ENCODE measurements at regions not wholly inside any gene's neighbourhood (a gene's known extent, or its start where the extent isn't known, plus 50 kb on each side); places are given as distances from the start of the nearest gene placed in this dataset.

DNA sequence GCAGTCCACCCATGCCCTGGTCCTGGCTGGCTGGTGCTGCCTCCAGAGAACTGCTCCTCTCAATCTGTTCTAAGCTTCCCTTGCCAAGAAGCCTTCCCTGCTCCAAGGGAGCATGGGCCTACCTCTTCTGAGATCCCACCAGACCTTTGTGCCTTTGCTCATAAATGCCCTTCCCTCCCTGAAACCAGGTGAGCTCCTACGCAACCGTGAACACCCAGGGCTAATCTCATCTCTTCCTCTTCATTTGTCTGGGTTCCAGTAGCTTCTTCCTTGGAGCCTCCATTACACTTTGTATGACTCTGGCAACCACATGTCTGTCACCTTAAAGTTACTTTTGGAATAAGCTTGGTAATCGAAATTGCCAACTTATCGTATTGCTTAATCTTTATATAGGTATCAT, 270.6 kb downstream of the PBX3 start:
- no peak for DNase-seq

DNA sequence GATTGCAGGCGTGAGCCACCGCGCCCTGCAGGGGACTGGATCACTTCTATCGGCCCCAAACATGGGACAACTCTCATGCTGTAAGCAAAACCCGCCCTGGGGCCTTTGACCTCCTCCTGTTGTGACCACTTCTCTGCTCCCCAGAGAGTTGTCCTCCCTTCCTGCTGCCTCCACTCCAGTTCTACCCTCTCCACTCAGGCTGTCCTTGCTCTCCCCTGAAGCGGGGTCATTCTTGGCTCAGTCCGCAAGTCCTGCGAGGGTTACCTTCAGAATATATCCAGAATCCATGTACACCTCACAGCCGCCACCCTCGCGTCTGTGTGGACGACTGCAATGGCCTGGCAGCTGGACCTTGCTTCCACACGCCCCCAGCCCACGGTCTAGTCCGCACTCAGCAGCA, 273.7 kb downstream of the PBX3 start:
- DNase-seq, result no peak

DNA sequence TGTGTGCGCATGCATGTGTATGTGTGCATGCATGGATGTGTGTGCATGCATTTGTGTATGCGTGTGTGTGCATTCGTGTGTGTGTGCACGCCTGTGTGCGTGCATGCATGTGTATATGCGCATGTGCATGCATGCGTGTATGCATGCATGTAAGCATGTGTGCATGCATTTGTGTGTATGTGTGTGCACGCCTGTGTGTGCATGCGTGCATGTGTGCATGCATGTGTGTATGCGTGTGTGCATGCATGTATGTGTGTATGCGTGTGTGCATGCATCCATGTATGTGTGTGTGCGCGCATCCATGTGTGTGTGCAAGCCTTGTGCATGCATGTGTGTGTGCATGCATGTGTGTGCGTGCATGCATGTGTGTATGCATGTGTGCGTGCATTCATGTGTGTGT, 276.8 kb downstream of the PBX3 start:
- DNase-seq, result no peak

DNA sequence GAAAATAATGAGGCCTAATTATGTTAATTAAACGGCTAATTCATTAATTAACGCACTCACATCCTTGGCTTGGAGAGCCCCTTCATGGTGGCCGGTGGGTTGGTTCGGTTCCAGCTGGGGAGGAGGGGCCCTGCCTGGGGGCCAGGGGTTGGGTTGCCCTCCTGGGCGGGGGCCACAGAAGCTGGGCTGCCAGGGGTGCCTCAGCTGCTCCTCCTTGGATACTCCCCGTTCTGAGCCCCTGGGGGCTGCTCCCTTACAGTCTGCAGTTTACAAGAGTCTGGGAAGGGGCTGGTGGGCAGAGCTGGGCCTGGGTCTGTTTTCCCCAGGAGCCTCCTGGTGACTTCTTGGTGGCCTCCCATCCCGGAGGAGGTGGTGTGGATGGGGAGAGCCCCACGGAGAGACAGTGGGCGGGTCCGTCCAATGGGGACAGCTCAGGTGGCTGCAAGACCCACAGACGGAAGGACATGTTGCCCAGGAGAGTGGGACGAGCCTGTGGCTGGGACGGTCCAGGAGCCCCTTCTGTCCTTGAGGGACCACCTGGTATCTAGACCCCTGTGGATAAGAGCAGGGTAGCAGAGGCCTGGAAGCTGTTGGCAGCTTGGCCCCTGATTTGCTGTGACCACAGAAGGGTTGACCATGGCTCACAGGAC, 277.5 kb downstream of the PBX3 start:
- no peak for DNase-seq

DNA sequence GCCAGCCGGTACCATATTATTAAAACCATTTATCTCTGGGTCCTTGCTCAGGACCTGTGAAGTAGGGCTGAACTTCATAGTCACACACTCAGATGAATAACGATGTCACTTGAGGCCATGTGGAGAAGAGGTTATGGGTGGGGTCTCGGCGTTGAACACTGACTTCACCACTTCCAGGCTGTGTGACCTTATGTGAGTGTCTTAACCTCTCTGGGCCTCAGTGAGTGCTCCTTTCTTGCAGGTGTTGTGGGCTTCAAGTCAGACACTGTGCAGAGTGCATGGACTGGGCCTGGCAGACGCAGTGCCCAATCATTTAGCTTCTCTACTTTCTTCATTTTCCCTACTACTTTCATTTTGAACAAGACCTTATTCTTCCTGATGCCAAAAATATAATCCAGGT, 278.8 kb downstream of the PBX3 start:
- DNase-seq, result no peak

DNA sequence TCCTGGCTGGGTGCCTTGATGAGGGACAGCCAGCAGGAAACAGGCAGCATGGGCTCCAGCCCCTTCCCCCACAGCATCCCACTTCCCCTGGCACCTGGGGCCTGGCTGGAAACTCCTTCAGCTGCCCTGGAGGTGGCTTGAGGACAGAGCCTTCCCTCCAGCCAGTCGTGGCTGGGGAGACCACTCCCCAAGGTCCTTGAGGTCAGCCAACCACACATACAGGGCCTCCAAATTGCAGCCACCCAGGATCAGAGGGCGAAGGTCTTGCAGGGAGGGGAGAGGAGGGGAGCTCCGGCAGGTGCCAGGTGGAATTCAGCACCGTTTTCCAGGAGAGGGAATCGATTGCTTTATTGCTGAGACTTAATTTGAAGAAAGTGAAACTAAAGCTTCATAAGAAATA, 280.4 kb downstream of the PBX3 start:
- DNase-seq, result no peak

DNA sequence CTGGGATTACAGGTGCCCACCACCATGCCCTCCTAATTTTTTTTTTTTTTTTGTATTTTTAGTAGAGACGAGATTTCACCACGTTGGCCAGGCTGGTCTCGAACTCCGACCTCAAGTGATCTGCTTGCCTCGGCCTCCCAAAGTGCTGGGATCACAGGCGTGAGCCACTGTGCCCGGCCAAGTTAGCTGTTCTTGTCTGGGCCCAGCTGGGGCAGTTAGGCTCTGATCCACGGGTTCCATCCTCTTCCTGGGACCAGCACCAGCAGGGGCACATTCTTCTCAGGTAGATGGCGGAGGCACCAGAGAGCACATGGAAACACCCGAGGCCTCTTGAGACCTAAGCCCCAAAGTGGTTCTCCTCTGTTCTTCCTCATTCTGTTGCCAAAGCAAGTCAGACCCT, 281.6 kb downstream of the PBX3 start:
- DNase-seq, result no peak

DNA sequence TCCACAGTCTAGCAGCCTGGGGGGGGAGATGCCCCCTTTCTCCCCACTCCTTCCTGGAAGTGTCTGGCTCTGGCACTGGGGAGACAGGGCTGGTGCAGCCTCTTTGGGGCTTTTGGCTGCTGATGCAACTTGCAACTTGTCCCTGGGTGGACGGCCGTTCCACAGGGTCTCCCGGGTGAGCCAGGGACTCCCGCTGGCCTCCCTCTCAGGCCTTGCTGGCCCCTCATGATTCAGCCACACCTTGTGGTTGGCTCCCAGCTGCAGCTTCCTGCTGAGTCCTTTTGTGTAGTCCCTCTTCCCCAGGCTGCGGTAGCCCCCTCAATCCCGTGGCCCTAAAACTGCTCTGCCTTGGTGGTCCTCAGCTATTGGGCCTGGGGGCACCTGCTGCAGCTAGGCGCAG, 283.5 kb downstream of the PBX3 start:
- no peak for DNase-seq

DNA sequence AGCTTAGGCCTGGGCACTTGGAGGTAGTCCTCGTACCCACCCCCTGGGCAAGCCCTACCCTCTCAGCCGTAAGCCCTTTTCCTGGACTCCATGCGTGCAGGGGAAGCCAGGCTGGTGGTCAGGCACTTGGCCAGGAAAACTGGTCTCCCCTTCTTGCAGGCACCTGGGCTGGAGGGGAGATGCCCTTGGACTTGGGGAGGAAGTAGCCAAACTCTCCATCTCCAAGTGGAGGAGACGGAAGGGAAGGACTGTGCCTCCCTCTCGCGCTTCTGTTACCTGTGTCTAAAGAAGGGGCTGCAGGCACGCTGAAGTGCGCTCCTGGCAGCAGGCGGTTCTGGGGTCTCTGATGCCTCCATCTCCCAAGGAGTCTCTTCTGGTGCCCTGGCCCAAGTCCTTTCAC, 283.9 kb downstream of the PBX3 start:
- DNase-seq, result no peak

DNA sequence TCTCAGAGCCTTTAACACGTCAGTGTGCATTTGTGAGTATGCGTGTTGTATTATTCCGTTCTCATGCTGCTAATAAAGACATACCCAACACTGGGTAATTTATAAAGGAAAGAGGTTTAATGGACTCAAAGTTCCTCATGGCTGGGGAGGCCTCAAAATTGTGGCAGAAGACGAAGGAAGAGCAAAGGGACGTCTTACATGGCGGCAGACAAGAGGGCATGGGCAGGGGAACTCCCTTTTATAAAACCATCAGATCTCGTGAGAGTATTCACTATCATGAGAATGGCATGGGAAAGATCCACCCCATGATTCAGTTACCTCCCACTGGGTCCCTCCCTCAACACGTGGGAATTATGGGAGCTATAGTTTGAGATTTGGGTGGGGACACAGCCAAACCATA, 285.0 kb downstream of the PBX3 start:
- no peak for DNase-seq

DNA sequence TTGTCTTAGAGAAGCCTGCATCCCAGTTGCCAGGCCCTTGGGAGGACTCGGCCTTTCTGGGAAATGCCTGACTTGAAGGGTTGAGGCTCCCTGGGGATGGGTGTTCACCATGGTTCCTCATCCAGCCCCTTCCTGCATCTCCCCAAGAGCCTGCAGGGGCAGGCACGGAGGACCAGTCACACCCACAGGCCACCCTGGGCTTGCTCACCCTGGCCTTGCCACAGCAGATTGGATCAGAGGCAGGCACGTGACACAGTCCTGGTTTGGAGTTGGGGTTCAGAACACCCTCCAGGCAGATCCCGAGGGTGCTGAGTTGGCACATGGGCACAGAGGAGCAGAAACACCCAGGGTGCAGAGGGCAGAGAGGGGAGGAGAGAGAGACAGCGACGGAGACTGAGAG, 286.1 kb downstream of the PBX3 start:
- DNase-seq, result no peak

DNA sequence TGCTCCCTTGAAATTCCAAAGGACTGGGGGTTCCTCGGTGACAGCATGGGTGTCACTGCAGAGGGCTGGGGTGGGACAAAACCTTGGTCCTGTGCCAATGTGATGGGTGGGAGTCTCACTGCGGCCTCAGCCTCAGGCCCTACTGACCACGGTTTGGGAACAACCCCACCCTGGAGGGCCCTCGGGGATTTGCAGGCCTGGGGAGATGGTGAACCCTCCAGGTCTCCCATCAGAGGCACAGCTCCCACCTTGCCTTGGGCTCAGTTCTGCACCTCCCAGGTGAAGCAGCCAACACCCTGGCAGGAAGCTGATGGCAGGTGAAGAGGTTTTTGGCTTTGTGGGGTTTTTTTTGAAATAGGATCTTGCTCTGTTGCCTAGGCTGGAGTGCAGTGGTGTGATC, 286.8 kb downstream of the PBX3 start:
- no peak for DNase-seq

DNA sequence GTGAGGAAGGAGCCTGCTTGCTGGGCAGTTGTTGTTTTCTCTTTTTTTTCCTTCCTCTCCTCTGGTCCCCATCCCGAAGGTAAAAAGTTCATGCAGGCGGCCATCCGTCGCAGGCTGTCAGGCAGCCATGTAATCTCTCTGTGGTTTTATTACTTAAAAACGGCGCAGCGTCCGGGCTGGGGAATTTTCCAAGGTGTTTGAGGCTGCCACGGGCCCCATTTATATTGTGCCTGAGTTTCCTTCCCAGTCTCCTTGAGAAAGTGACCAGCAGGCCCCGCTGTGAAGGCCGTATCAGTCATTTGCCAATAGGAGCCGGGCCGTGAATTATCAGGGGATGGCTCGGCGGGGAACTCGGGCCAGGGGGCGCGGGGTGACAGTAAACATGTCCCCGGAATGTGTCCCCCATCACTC, 289.7 kb downstream of the PBX3 start:
- no peak for DNase-seq

DNA sequence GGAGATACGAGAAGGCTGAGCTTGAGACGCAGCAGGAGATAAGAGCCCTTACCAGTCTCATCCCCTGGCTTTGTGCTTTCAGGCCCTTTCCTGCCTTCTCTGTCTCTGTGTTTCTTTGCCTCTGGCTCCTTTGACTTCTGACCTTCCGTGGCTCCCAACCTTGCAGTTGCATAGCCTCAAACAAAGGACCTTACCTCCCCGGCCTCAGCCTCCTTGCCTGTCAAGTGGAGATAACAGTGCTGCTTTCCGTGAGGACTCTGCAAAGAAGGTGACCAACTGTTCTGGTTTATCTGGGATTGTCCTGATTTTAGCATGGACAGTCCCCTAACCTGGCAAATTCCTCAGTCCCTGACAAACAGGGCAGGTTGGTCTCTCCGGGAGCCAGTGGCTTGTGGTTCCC, 287.8 kb upstream of the MVB12B start:
- DNase-seq, result no peak

DNA sequence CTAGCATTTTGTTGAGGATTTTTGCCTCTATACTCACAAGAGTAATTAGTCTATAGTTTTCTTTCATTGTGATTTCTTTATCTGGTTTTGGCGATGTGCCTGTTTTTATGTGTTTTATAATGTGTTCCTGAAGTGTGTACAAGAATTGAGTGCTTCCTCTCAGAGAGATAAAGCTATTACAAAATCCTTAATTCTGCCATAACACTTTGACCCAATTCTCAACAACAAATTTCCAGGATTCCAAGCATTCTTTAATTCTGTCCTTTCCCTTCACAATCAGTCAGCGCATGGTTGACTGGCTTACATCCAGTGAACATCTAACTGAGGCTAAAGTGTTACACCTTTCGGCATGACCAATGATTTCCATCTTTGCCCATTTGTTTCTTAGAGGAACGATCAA, 282.9 kb upstream of the MVB12B start:
- DNase-seq, result no peak

DNA sequence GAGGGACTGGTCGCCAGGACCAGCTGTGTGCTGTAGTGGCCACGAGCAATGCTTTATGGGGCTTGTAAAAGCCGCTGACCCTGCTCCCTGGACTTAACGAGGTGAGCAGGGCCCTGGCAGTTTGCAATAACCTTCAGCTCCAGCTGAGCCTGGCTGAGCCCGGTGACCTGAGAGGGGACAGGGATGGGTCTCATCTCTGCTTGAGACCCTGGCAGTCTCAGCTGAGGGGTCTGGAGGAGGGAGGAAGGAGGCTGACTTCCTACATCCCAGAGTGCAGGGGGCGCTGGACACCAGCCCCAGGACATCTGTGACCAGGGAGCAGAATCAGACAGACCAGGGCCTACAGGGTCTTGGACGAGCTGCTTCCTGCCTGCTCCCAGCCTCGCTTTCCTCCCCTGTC, 277.5 kb upstream of the MVB12B start:
- DNase-seq, result no peak

DNA sequence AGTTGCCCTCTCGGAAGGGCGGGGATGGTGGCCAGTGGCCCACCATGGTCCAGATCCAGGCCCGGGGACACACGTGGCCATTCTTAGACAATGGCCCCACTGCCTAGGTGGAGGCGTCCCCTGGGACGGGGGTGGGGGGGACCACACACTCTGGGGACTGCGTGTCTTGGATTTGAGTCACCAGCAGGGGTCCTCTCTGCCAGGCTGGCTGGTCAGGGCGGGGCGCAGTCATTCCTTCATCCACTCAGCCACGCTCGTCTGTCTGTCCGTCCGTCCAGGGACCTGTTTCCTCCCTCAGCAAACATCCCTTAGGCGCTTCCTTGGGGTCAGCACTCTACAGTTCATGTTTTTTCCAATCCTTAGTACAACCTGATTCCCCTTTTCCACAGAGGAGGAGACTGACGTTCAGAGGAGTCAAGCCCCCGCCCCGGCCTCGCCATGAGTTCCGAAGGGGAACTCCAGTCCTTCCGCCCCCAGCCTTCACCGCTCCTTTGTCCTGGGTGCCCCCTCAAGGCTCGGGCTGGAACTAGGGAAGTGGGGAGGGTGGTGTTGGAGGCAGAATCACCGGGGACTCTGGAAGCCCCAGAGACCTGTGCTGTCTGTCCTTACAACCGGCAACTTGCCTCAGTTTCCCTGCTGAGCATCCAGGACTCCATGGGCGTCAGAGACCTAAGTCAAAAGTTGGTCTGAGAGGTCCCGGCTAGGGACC, 276.6 kb upstream of the MVB12B start:
- peak in 1 of 2 experiments; percentile 17 for DNase-seq

DNA sequence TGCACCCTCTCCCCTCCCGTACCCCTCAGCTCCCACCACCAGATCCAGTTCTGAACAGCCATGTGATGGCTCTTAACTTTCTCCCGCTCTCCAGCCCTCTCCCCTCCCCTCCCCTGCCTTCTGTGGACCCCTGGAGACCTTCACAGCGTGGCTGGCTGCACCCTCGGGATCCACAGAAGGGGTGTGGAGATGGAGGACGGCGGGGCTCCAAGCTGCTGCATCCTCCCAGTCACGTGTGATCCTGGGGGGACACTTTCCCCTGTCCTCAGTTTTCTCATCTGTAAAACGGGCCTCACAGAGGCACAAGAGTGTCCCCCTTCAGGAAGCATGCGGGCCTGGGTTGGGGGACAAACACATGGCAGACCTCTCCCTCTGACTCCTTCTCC, 276.0 kb upstream of the MVB12B start:
- no peak for DNase-seq

DNA sequence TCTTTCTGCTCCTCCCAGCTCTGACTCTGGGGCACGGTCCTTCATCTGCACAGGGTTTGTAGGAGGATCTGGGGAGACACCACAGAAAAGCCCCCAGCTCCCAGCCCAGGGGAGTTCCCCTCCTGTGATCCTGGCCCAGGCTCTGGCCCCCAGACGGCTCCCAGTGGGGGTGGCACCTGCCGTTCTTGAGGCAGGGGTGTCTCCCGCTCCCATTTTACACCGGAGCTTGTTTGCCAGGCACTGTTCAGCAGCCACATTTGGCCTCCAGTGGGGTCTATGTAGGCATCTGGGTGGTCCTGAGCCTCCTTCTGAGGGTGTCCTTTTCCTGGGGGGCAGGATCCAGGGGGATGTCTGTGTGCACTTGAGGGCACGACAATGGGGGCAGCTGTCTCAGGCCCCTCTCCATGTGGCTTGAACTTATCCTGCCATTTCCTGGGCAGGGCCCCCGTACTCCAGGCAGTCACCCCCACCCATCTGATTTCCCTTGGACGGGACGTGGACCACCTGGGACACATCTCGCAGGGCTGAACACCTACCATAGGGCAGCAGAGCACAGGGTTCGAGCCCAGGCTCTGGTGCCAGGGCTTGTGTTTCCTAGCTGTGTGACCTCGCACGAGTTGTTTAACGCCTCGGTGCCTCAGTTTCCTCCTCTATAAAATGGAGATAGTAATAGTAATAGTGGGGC, 275.0 kb upstream of the MVB12B start:
- DNase-seq, result no peak

DNA sequence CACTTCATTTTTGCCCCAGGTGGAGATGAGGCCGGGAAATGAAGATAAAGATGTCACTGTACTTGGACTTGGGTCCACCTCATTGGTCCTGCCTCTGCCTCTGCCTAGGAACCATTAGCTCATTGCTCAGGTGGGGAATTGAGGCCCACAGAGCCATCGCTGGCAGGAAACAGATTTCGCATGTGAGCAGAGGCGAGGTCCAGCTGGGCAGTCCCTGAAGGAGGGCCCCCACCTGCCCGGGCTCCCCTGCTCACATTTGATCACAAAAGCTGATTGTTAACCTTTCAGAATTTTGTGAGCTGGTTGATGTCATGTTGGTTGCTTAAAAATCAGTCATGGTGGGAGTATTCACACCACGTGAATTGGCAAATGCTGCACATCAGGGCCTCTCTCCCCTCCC, 273.8 kb upstream of the MVB12B start:
- no peak for DNase-seq

DNA sequence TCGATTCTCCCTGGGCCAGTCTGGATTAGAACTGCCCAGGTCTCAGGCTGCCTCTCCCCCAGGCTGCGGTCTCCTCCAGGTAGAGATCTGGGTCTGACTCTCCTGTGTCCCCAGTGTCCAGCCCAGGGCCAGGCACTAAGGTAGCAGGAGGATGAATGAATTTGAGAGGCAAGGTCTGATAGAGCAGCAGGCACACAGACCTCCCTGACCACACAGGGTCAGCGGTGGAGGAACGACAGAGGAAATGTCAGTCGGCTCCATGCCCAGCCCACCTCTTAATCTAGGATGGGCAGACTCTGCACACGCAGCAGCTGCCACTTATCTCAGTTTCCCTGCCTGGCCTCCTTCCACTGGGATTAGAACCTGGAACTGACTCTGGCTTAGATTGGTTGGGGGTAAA, 272.7 kb upstream of the MVB12B start:
- no peak for DNase-seq

DNA sequence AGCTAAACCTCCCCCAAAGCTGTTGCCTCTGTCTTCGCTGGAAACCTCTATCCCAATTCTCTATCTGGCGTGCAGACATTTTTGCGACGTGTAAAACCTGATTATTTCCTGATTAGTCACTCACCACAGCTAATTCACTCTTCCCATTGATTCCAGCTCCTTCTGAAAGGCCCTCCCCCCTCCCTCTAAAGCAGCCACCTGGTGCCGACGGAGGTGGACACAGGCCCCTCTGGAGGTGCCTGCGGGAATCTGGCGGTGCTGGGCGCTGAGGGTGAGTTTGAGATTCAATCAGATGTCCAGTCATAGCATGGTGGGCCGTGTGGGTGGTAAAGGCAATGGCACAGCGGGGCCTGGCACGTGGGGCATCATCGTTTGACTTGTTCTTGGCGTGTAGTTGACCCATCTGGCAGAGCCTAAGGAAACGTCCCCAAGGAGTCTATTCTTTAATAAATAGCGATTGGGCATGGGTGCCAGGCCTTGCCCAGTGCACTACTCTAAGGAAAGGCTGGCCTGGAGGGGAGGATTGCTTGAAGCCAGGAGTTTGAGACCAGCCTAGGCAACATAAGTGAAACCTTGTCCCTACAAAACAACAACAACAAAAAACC, 271.1 kb upstream of the MVB12B start:
- no peak for DNase-seq

DNA sequence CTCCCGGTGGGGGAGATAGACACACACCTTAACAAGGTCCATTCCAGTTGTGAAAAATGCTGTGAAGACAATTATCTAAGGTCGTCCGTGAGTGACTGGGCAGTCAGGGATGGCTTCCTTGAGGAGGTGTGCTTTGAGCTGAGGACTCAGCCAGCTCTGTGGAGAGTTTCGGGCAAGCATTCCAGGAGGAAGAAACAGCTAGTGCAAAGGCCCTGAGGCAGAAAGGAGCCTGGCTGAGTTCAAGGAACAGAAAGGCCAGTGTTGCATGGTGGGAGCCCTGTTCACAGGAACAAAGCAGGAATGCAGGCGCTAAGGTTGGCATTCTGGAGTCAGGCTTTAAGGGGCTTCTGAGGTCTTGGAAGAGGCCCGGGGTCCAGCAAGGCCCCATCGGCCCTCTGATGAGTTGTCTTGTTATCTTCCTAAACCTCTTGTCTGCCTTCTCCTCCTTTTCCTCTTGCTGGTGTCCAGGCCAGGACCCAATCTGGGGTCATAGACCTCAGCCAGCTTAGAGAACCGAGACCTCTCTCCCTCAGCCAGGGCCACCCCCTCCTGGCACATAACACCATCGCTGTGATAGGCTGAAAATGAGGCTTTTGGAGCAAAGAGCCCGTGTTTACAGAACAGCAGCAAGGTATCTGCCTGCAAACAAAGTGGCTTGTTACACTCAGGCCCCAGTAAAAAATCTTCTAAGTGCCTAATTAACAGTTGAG, 270.2 kb upstream of the MVB12B start:
- no peak for DNase-seq
